ENCODE measurements at regions not wholly inside any gene's neighbourhood (a gene's known extent, or its start where the extent isn't known, plus 50 kb on each side); places are given as distances from the start of the nearest gene placed in this dataset.

GRCh38 chr16:13756411-13757140 lies 163.4 kb upstream of the ERCC4 start:
- no peaks in the 10 kb centered on the region for H3K9me3 ChIP-seq
- no peak overlapping the region for H3K4me3 ChIP-seq
- no peak overlapping the region for H3K27ac ChIP-seq
- TF ChIP-seq, protein P1, sequence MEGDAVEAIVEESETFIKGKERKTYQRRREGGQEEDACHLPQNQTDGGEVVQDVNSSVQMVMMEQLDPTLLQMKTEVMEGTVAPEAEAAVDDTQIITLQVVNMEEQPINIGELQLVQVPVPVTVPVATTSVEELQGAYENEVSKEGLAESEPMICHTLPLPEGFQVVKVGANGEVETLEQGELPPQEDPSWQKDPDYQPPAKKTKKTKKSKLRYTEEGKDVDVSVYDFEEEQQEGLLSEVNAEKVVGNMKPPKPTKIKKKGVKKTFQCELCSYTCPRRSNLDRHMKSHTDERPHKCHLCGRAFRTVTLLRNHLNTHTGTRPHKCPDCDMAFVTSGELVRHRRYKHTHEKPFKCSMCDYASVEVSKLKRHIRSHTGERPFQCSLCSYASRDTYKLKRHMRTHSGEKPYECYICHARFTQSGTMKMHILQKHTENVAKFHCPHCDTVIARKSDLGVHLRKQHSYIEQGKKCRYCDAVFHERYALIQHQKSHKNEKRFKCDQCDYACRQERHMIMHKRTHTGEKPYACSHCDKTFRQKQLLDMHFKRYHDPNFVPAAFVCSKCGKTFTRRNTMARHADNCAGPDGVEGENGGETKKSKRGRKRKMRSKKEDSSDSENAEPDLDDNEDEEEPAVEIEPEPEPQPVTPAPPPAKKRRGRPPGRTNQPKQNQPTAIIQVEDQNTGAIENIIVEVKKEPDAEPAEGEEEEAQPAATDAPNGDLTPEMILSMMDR (IDR thresholded peaks at IDR 0.05) = no peak
- no peak for TF ChIP-seq POLR2A (IDR thresholded peaks at IDR 0.05)
- H3K36me3 ChIP-seq (replicated peaks in 1 of 2; ENCODE audit: insufficient read depth in 1 of 2, low read depth in 2 of 2) = no peaks in the 10 kb centered on the region
- DNase-seq = no peak
- WGBS, 2 donors = 67% methylated on average over 14 of the region's 14 CpGs
- intact Hi-C loops (cut with DNase I) = no loop called here
- no peaks in the 10 kb centered on the region for H3K27me3 ChIP-seq
- ATAC-seq = no peak
- no peaks in the 10 kb centered on the region for H3K4me1 ChIP-seq

DNA sequence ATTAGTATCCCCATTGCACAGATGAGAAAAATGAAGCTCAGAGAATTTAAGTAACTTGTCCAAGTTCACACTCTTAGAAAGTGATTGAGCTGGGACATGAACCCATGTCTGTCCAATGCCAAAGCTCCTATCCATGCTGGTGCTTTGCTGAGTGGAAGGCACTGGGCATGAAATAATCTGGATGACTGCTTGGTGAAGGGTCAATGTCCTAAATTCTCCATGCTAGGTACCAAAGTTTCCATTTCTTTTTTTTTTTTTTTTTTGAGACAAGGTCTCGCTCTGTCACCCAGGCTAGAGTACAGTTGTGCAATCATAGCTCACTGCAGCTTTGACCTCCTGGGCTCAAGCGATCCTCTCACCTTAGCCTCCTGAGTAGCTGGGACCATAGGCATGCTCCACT lies 153.6 kb upstream of the ERCC4 start:
- intact Hi-C loops (cut with DNase I) = no loop called here
- no peak for TF ChIP-seq POLR2A (IDR thresholded peaks at IDR 0.05)
- TF ChIP-seq, protein P1 (IDR thresholded peaks at IDR 0.05) = no peak
- ATAC-seq = no peak
- Histone ChIP-seq H3K9me3 (no peaks in the 10 kb centered on the region), H3K4me1 (no peaks in the 10 kb centered on the region), H3K4me3 (no peak overlapping the region), H3K27ac (no peak overlapping the region), H3K27me3 (no peaks in the 10 kb centered on the region), H3K36me3 (replicated peaks in 1 of 2; ENCODE audit: insufficient read depth in 1 of 2, low read depth in 2 of 2) (no peaks in the 10 kb centered on the region)
- no peak for DNase-seq
- WGBS, 2 donors = 72 to 73% methylated on average over 2 of the region's 2 CpGs

- no peaks in the 10 kb centered on the region for H3K4me1 ChIP-seq
- ATAC-seq (peak; percentile 48), DNase-seq (no peak)
- H3K9me3 ChIP-seq = no peaks in the 10 kb centered on the region
- no peaks in the 10 kb centered on the region for H3K36me3 ChIP-seq (replicated peaks in 1 of 2; ENCODE audit: insufficient read depth in 1 of 2, low read depth in 2 of 2)
- no peaks in the 10 kb centered on the region for H3K27me3 ChIP-seq
- H3K4me3 ChIP-seq = no peak overlapping the region
- 23 to 32% methylated on average over 7 of the region's 7 CpGs for WGBS, 2 donors
- intact Hi-C loops (cut with DNase I) = no loop called here
- H3K27ac ChIP-seq = no peak overlapping the region
- TF ChIP-seq, protein P1 (IDR thresholded peaks at IDR 0.05) = peak in 5 of 7 experiments; percentile 16 to 52 (median 42)
- no peak for TF ChIP-seq POLR2A (IDR thresholded peaks at IDR 0.05)
Measured at GRCh38 chr16:13767215-13767614, 152.7 kb upstream of the ERCC4 start.

DNA sequence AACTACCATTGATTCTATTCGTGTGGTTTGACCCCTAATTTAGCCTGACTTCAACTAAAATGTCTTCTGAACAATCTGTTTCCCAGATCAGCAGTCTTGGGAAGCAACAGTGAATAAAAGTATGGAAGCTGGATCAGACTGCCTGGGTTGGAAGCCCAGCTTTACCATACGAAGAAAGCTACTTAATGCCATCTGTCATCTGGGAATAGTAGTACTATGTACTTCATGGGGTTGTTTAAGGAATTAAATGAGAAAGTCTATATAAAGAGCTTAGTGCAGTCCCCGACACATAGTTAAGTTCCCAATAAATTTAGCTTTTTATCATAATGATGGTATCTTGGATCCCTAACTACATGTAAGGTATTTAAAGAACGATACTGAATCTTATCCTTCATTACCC lies 151.5 kb upstream of the ERCC4 start:
- H3K9me3 ChIP-seq = no peaks in the 10 kb centered on the region
- H3K27me3 ChIP-seq = no peaks in the 10 kb centered on the region
- no peak for DNase-seq
- WGBS, 2 donors = 34 to 40% methylated on average over 4 of the region's 4 CpGs
- intact Hi-C loops (cut with DNase I) = no loop called here
- no peak for ATAC-seq
- H3K27ac ChIP-seq = no peak overlapping the region
- no peak for TF ChIP-seq POLR2A (IDR thresholded peaks at IDR 0.05)
- TF ChIP-seq, protein P1 (IDR thresholded peaks at IDR 0.05) = no peak
- no peak overlapping the region for H3K4me3 ChIP-seq
- H3K4me1 ChIP-seq = no peaks in the 10 kb centered on the region
- H3K36me3 ChIP-seq (replicated peaks in 1 of 2; ENCODE audit: insufficient read depth in 1 of 2, low read depth in 2 of 2) = no peaks in the 10 kb centered on the region

- Histone ChIP-seq H3K4me1 (no peaks in the 10 kb centered on the region), H3K27ac (no peak overlapping the region), H3K9me3 (no peaks in the 10 kb centered on the region), H3K36me3 (replicated peaks in 1 of 2; ENCODE audit: insufficient read depth in 1 of 2, low read depth in 2 of 2) (no peaks in the 10 kb centered on the region), H3K27me3 (no peaks in the 10 kb centered on the region), H3K4me3 (no peak overlapping the region)
- 81 to 84% methylated on average over 5 of the region's 5 CpGs for WGBS, 2 donors
- DNase-seq (no peak), ATAC-seq (no peak)
- TF ChIP-seq, protein P1 (IDR thresholded peaks at IDR 0.05) = no peak
- TF ChIP-seq POLR2A (IDR thresholded peaks at IDR 0.05) = no peak
- intact Hi-C loops (cut with DNase I) = no loop called here
Measured at GRCh38 chr16:13770436-13770835, 149.5 kb upstream of the ERCC4 start.
